DND-41 (cell line): ENCODE measurements at regions not wholly inside any gene's neighbourhood (a gene's known extent, or its start where the extent isn't known, plus 50 kb on each side); places are given as distances from the start of the nearest gene placed in this dataset.
A peak's percentile ranks its signal among the peaks of the same experiment; 100 is the strongest.

Experiments used
- ATAC-seq: fragments of 200-7000 bp; cut with Tn5 transposase; 3 replicates; pipeline ENCODE4 v1.9.1; 2021; ENCODE audit warnings: low read depth; ENCODE audit not compliant: insufficient read depth
- DNase-seq: peaks from one replicate; pipeline ENCODE4 v3.0.0-alpha.2; 2020
- H2AFZ ChIP-seq: 2 replicates; pipeline ENCODE4 v1.6.0; 2012; ENCODE audit warnings: low read depth, low read length
- H3K27ac ChIP-seq: 2 replicates; pipeline ENCODE4 v1.5.1; 2012; ENCODE audit warnings: low read length, inconsistent platforms
- H3K27me3 ChIP-seq: fragments of 200-600 bp; sonication (generic); 2 replicates; pipeline ENCODE4 v1.6.0; 2012; ENCODE audit warnings: low read length, mild to moderate bottlenecking, inconsistent platforms; ENCODE audit not compliant: insufficient read depth, poor library complexity
- H3K36me3 ChIP-seq: 2 replicates; pipeline ENCODE4 v1.5.1; 2012; ENCODE audit warnings: low read length, inconsistent platforms; ENCODE audit not compliant: insufficient read depth
- H3K4me1 ChIP-seq: 2 replicates; pipeline ENCODE4 v1.5.1; 2012; ENCODE audit warnings: mild to moderate bottlenecking, low read length; ENCODE audit not compliant: insufficient read depth
- H3K4me2 ChIP-seq: 2 replicates; pipeline ENCODE4 v1.6.0; 2012; ENCODE audit warnings: mild to moderate bottlenecking, moderate library complexity, low read length, inconsistent platforms; ENCODE audit not compliant: insufficient read depth
- H3K4me3 ChIP-seq, 2 experiments: fragments of 200-600 bp in 1 of 2; shearing (Covaris generic) in 1 of 2; 2 replicates each; pipeline ENCODE4 v1.5.1; 2012 to 2016; ENCODE audit warnings: inconsistent platforms in 2 of 2, low read length in 2 of 2, mild to moderate bottlenecking in 2 of 2, low read depth in 1 of 2, moderate library complexity in 1 of 2
- H3K79me2 ChIP-seq: 2 replicates; pipeline ENCODE4 v1.6.0; 2012; ENCODE audit warnings: low read length, inconsistent platforms; ENCODE audit not compliant: insufficient read depth
- H3K9ac ChIP-seq: 2 replicates; pipeline ENCODE4 v1.6.0; 2012; ENCODE audit warnings: low read depth, mild to moderate bottlenecking, inconsistent platforms, low read length, moderate library complexity
- H3K9me3 ChIP-seq: 2 replicates; pipeline ENCODE4 v1.5.1; 2012; ENCODE audit warnings: low read length, moderate library complexity, mild to moderate bottlenecking, inconsistent platforms; ENCODE audit not compliant: insufficient read depth, severe bottlenecking
- H4K20me1 ChIP-seq: 2 replicates; pipeline ENCODE4 v1.6.0; 2012; ENCODE audit warnings: low read length; ENCODE audit not compliant: insufficient read depth
- CTCF ChIP-seq: IDR thresholded peaks from 2 replicates; pipeline ENCODE4 v1.5.1; 2012; ENCODE audit warnings: borderline replicate concordance, low read length, moderate library complexity, mild to moderate bottlenecking; ENCODE audit not compliant: poor library complexity, severe bottlenecking; ENCODE audit errors: extremely low read depth
- EZH2 ChIP-seq: IDR thresholded peaks from 3 replicates; pipeline ENCODE4 v1.6.1; 2012; ENCODE audit warnings: borderline replicate concordance, low read depth, mild to moderate bottlenecking, moderate library complexity, low read length, inconsistent platforms; ENCODE audit not compliant: severe bottlenecking

- H3K79me2 ChIP-seq, result no peaks in the 10 kb centered on the region
- no peak overlapping the region for H3K27ac ChIP-seq
- H3K4me3 ChIP-seq, result no peak overlapping the region
- H3K9me3 ChIP-seq, result peaks cover 4% of the 10 kb centered on the region
- H3K4me1 ChIP-seq, result no peaks in the 10 kb centered on the region
- H4K20me1 ChIP-seq, result no peaks in the 10 kb centered on the region
- ATAC-seq (no peak), DNase-seq (no peak)
- H2AFZ ChIP-seq, result no peak overlapping the region
- no peak overlapping the region for H3K4me2 ChIP-seq
- H3K36me3 ChIP-seq, result no peaks in the 10 kb centered on the region
- TF ChIP-seq CTCF (no peak), EZH2 (no peak)
- no peak overlapping the region for H3K9ac ChIP-seq
- no peaks in the 10 kb centered on the region for H3K27me3 ChIP-seq
These were observed 332.6 kb downstream of the NOVA1 start for GRCh38 chr14:26265170-26265685.

GRCh38 chr14:26261368-26262122, 336.3 kb downstream of the NOVA1 start:
- H3K4me3 ChIP-seq, result no peak overlapping the region

GRCh38 chr14:26255213-26255612, 342.6 kb downstream of the NOVA1 start:
- no peak overlapping the region for H3K27ac ChIP-seq
- peaks cover 4% of the 10 kb centered on the region for H3K9me3 ChIP-seq
- no peak for DNase-seq
- no peak for TF ChIP-seq EZH2
- TF ChIP-seq CTCF, result peak; percentile 9
- H3K4me2 ChIP-seq, result no peak overlapping the region
- no peaks in the 10 kb centered on the region for H3K79me2 ChIP-seq
- H3K4me1 ChIP-seq, result no peaks in the 10 kb centered on the region
- H4K20me1 ChIP-seq, result no peaks in the 10 kb centered on the region
- ATAC-seq, result no peak
- H3K27me3 ChIP-seq, result no peaks in the 10 kb centered on the region
- no peak overlapping the region for H3K9ac ChIP-seq
- no peak overlapping the region for H3K4me3 ChIP-seq
- no peaks in the 10 kb centered on the region for H3K36me3 ChIP-seq
- H2AFZ ChIP-seq, result no peak overlapping the region

More at GRCh38 chr14:26261368-26262122, 336.3 kb downstream of the NOVA1 start:
- no peaks in the 10 kb centered on the region for H3K36me3 ChIP-seq
- DNase-seq (no peak), ATAC-seq (no peak)
- no peaks in the 10 kb centered on the region for H4K20me1 ChIP-seq
- H2AFZ ChIP-seq, result no peak overlapping the region
- H3K27me3 ChIP-seq, result no peaks in the 10 kb centered on the region
- H3K79me2 ChIP-seq, result no peaks in the 10 kb centered on the region
- TF ChIP-seq CTCF, result no peak
- TF ChIP-seq EZH2, result no peak
- no peak overlapping the region for H3K9ac ChIP-seq
- H3K4me1 ChIP-seq, result no peaks in the 10 kb centered on the region
- H3K9me3 ChIP-seq, result peaks cover 7% of the 10 kb centered on the region
- no peak overlapping the region for H3K27ac ChIP-seq
- H3K4me2 ChIP-seq, result no peak overlapping the region
